ENCODE measurements at regions not wholly inside any gene's neighbourhood (a gene's known extent, or its start where the extent isn't known, plus 50 kb on each side); places are given as distances from the start of the nearest gene placed in this dataset.

GRCh38 chr2:175824243-175824642, 177.8 kb downstream of the LNPK start:
- H3K4me3 ChIP-seq (ENCODE audit: low read depth, low read length): no peak overlapping the region
- no peak overlapping the region for H3K9ac ChIP-seq (ENCODE audit: low read depth, low read length)
- H3K36me3 ChIP-seq (ENCODE audit: control insufficient read depth, insufficient read depth, low read length): no peaks in the 10 kb centered on the region
- H3K9me3 ChIP-seq (ENCODE audit: control insufficient read depth, insufficient read depth, low read length): no peaks in the 10 kb centered on the region
- H3K4me1 ChIP-seq (ENCODE audit: control insufficient read depth, insufficient read depth, low read length): no peaks in the 10 kb centered on the region
- H3K27me3 ChIP-seq (ENCODE audit: control insufficient read depth, insufficient read depth, low read length): no peaks in the 10 kb centered on the region

GRCh38 chr2:175823707-175824073, 178.4 kb downstream of the LNPK start:
- H3K4me1 ChIP-seq (ENCODE audit: control insufficient read depth, insufficient read depth, low read length): no peaks in the 10 kb centered on the region
- no peaks in the 10 kb centered on the region for H3K36me3 ChIP-seq (ENCODE audit: control insufficient read depth, insufficient read depth, low read length)
- H3K4me3 ChIP-seq (ENCODE audit: low read depth, low read length): no peak overlapping the region
- H3K9me3 ChIP-seq (ENCODE audit: control insufficient read depth, insufficient read depth, low read length): no peaks in the 10 kb centered on the region
- no peaks in the 10 kb centered on the region for H3K27me3 ChIP-seq (ENCODE audit: control insufficient read depth, insufficient read depth, low read length)
- no peak overlapping the region for H3K9ac ChIP-seq (ENCODE audit: low read depth, low read length)

- Histone ChIP-seq H3K36me3 (ENCODE audit: control insufficient read depth, insufficient read depth, low read length) (no peaks in the 10 kb centered on the region), H3K4me1 (ENCODE audit: control insufficient read depth, insufficient read depth, low read length) (no peaks in the 10 kb centered on the region), H3K27me3 (ENCODE audit: control insufficient read depth, insufficient read depth, low read length) (no peaks in the 10 kb centered on the region), H3K9me3 (ENCODE audit: control insufficient read depth, insufficient read depth, low read length) (no peaks in the 10 kb centered on the region), H3K9ac (ENCODE audit: low read depth, low read length) (no peak overlapping the region), H3K4me3 (ENCODE audit: low read depth, low read length) (no peak overlapping the region)
These were observed 178.9 kb downstream of the LNPK start for GRCh38 chr2:175823002-175823706.

GRCh38 chr2:175817221-175817620, 184.8 kb downstream of the LNPK start:
- H3K27me3 ChIP-seq (ENCODE audit: control insufficient read depth, insufficient read depth, low read length): no peaks in the 10 kb centered on the region
- H3K36me3 ChIP-seq (ENCODE audit: control insufficient read depth, insufficient read depth, low read length): no peaks in the 10 kb centered on the region
- no peaks in the 10 kb centered on the region for H3K9me3 ChIP-seq (ENCODE audit: control insufficient read depth, insufficient read depth, low read length)

GRCh38 chr2:175815537-175815936, 186.5 kb downstream of the LNPK start:
- no peak overlapping the region for H3K4me3 ChIP-seq (ENCODE audit: low read depth, low read length)
- H3K9ac ChIP-seq (ENCODE audit: low read depth, low read length): no peak overlapping the region
- H3K4me1 ChIP-seq (ENCODE audit: control insufficient read depth, insufficient read depth, low read length): no peaks in the 10 kb centered on the region
- H3K36me3 ChIP-seq (ENCODE audit: control insufficient read depth, insufficient read depth, low read length): no peaks in the 10 kb centered on the region
- no peaks in the 10 kb centered on the region for H3K9me3 ChIP-seq (ENCODE audit: control insufficient read depth, insufficient read depth, low read length)
- no peaks in the 10 kb centered on the region for H3K27me3 ChIP-seq (ENCODE audit: control insufficient read depth, insufficient read depth, low read length)

More at GRCh38 chr2:175817221-175817620, 184.8 kb downstream of the LNPK start:
- Histone ChIP-seq H3K9ac (ENCODE audit: low read depth, low read length) (no peak overlapping the region), H3K4me3 (ENCODE audit: low read depth, low read length) (no peak overlapping the region), H3K4me1 (ENCODE audit: control insufficient read depth, insufficient read depth, low read length) (no peaks in the 10 kb centered on the region)

GRCh38 chr2:175811971-175812370, 190.1 kb downstream of the LNPK start:
- Histone ChIP-seq H3K9me3 (ENCODE audit: control insufficient read depth, insufficient read depth, low read length) (no peaks in the 10 kb centered on the region), H3K9ac (ENCODE audit: low read depth, low read length) (no peak overlapping the region), H3K27me3 (ENCODE audit: control insufficient read depth, insufficient read depth, low read length) (no peaks in the 10 kb centered on the region), H3K4me1 (ENCODE audit: control insufficient read depth, insufficient read depth, low read length) (no peaks in the 10 kb centered on the region), H3K4me3 (ENCODE audit: low read depth, low read length) (no peak overlapping the region), H3K36me3 (ENCODE audit: control insufficient read depth, insufficient read depth, low read length) (no peaks in the 10 kb centered on the region)

- H3K4me1 ChIP-seq (ENCODE audit: control insufficient read depth, insufficient read depth, low read length): no peaks in the 10 kb centered on the region
- H3K9me3 ChIP-seq (ENCODE audit: control insufficient read depth, insufficient read depth, low read length): no peaks in the 10 kb centered on the region
- H3K9ac ChIP-seq (ENCODE audit: low read depth, low read length): no peak overlapping the region
- no peaks in the 10 kb centered on the region for H3K36me3 ChIP-seq (ENCODE audit: control insufficient read depth, insufficient read depth, low read length)
- H3K4me3 ChIP-seq (ENCODE audit: low read depth, low read length): no peak overlapping the region
- H3K27me3 ChIP-seq (ENCODE audit: control insufficient read depth, insufficient read depth, low read length): no peaks in the 10 kb centered on the region
These were observed 193.2 kb downstream of the LNPK start for GRCh38 chr2:175808858-175809257.

- Histone ChIP-seq H3K36me3 (ENCODE audit: control insufficient read depth, insufficient read depth, low read length) (no peaks in the 10 kb centered on the region), H3K4me3 (ENCODE audit: low read depth, low read length) (no peak overlapping the region), H3K9ac (ENCODE audit: low read depth, low read length) (no peak overlapping the region), H3K27me3 (ENCODE audit: control insufficient read depth, insufficient read depth, low read length) (no peaks in the 10 kb centered on the region), H3K9me3 (ENCODE audit: control insufficient read depth, insufficient read depth, low read length) (no peaks in the 10 kb centered on the region), H3K4me1 (ENCODE audit: control insufficient read depth, insufficient read depth, low read length) (no peaks in the 10 kb centered on the region)
These were observed 194.0 kb downstream of the LNPK start for GRCh38 chr2:175808078-175808477.

GRCh38 chr2:175807031-175807873, 194.8 kb downstream of the LNPK start:
- H3K9me3 ChIP-seq (ENCODE audit: control insufficient read depth, insufficient read depth, low read length): no peaks in the 10 kb centered on the region
- no peak overlapping the region for H3K4me3 ChIP-seq (ENCODE audit: low read depth, low read length)

GRCh38 chr2:175806570-175806969, 195.5 kb downstream of the LNPK start:
- Histone ChIP-seq H3K27me3 (ENCODE audit: control insufficient read depth, insufficient read depth, low read length) (no peaks in the 10 kb centered on the region), H3K9ac (ENCODE audit: low read depth, low read length) (no peak overlapping the region), H3K9me3 (ENCODE audit: control insufficient read depth, insufficient read depth, low read length) (no peaks in the 10 kb centered on the region), H3K4me3 (ENCODE audit: low read depth, low read length) (no peak overlapping the region), H3K4me1 (ENCODE audit: control insufficient read depth, insufficient read depth, low read length) (no peaks in the 10 kb centered on the region), H3K36me3 (ENCODE audit: control insufficient read depth, insufficient read depth, low read length) (no peaks in the 10 kb centered on the region)

More at GRCh38 chr2:175807031-175807873, 194.8 kb downstream of the LNPK start:
- no peaks in the 10 kb centered on the region for H3K27me3 ChIP-seq (ENCODE audit: control insufficient read depth, insufficient read depth, low read length)
- no peak overlapping the region for H3K9ac ChIP-seq (ENCODE audit: low read depth, low read length)
- H3K36me3 ChIP-seq (ENCODE audit: control insufficient read depth, insufficient read depth, low read length): no peaks in the 10 kb centered on the region
- H3K4me1 ChIP-seq (ENCODE audit: control insufficient read depth, insufficient read depth, low read length): no peaks in the 10 kb centered on the region

- Histone ChIP-seq H3K9me3 (ENCODE audit: control insufficient read depth, insufficient read depth, low read length) (no peaks in the 10 kb centered on the region), H3K36me3 (ENCODE audit: control insufficient read depth, insufficient read depth, low read length) (no peaks in the 10 kb centered on the region), H3K9ac (ENCODE audit: low read depth, low read length) (no peak overlapping the region), H3K4me3 (ENCODE audit: low read depth, low read length) (no peak overlapping the region), H3K4me1 (ENCODE audit: control insufficient read depth, insufficient read depth, low read length) (no peaks in the 10 kb centered on the region), H3K27me3 (ENCODE audit: control insufficient read depth, insufficient read depth, low read length) (no peaks in the 10 kb centered on the region)
These were observed 196.0 kb downstream of the LNPK start for GRCh38 chr2:175806125-175806490.
